ENCODE measurements at regions not wholly inside any gene's neighbourhood (a gene's known extent, or its start where the extent isn't known, plus 50 kb on each side); places are given as distances from the start of the nearest gene placed in this dataset.

- no peak for DNase-seq (ENCODE audit: low spot score)
Measured at GRCh38 chr16:64162613-64163375, 959.1 kb downstream of the CDH11 start.

DNA sequence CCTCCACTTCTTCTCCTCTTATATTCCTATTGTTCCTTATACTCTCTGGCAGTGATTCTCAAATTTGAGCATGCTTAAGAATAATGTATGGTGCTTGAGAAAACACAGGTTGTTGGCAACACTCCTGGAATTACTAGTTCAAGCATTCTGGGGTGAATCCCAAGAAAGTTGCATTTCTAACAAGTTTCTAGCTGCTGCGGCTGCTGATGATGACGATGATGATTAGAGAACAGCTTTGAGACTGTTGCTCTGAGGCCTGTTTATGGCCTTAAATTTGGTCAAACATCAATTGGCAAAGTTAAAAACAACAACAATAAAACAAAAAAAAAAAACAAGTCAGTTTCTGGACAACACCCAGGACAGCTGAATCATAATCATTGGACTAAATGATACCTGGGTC lies 961.9 kb downstream of the CDH11 start:
- no peak for DNase-seq (ENCODE audit: low spot score)

- no peak for DNase-seq (ENCODE audit: low spot score)
Measured at GRCh38 chr16:64158941-64159588, 962.8 kb downstream of the CDH11 start.

GRCh38 chr16:64153718-64154117 lies 968.1 kb downstream of the CDH11 start:
- no peak for DNase-seq (ENCODE audit: low spot score)

- no peak for DNase-seq (ENCODE audit: low spot score)
Measured at GRCh38 chr16:64151990-64152767, 969.7 kb downstream of the CDH11 start.

- no peak for DNase-seq (ENCODE audit: low spot score)
Measured at GRCh38 chr16:64150193-64150592, 971.7 kb downstream of the CDH11 start.

DNA sequence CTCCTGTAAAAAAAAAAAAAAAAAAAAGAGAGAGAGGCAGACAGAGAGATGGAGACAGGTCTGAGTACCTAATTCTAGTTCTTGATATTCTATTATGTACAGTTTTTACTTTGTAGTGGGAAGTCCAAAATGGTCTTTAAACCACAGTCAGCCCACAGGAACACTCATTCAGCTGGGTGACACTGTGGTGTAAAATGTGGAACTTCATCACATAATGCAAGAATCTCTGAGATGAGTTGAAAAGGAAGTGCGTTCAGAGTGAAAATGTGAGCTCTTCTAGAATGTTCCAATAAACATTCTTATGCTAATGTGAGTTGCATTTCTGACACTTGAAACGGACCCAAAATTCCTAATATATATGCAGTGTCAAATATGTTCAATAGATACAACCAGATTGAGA lies 972.1 kb downstream of the CDH11 start:
- no peak for DNase-seq (ENCODE audit: low spot score)

DNA sequence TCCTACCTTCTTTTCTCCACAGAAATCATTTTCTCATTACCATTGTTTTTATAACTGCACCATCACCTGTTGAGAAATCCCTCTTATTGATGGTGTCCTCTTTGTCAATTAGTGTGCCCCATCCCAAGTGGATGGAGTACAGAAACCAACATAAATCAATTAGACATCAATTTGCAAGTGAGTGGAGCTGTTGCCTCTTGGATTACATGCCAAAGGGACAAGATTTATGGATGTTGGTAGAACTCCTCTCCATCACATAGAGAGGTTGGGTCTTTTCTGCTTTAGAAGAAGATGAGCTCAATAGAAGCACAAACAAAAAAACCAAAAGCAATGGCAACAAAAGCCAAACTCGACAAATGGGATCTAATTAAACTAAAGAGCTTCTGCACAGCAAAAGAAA lies 973.5 kb downstream of the CDH11 start:
- DNase-seq (ENCODE audit: low spot score), result no peak

DNA sequence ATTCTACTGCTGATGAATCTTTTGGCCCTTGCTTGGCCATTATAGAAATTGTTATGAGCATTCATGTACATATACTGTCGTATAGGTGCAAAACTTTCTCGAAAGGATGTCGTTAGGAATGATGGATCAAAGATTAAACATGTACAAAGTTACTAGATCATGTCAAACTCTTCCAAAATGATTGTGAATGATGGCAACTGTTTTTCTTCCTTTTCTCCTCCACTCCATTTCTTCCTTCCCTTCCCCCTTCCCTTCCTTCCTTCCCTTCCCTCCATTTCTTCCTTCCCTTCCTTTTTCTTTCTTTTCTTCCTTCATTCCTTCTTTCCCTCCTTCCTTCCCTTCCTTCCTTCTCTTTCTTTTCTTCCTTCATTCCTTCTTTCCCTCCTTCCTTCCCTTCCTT lies 973.9 kb downstream of the CDH11 start:
- DNase-seq (ENCODE audit: low spot score), result no peak

- DNase-seq (ENCODE audit: low spot score), result no peak
Measured at GRCh38 chr16:64144617-64145016, 977.2 kb downstream of the CDH11 start.

GRCh38 chr16:64138621-64139020 lies 983.2 kb downstream of the CDH11 start:
- no peak for DNase-seq (ENCODE audit: low spot score)

GRCh38 chr16:64138006-64138405 lies 983.9 kb downstream of the CDH11 start:
- no peak for DNase-seq (ENCODE audit: low spot score)

DNA sequence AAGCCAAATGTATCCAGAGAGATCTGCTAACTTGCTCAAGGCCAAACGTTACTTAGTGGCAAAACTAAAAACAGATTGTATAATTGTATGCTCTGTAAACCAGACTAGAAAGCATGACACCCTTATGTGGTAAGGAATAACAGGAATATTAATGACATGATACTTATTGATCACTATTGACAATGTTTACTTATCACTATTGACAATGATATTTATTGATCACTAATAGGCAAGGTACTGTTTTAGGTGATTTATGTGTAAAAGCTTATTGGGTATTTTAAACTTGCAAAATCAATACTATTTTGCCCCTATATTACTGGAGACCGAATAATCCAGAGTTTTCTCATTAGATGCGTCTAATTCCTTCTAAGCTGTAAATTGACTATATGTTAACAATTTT lies 985.1 kb downstream of the CDH11 start:
- DNase-seq (ENCODE audit: low spot score), result no peak

DNA sequence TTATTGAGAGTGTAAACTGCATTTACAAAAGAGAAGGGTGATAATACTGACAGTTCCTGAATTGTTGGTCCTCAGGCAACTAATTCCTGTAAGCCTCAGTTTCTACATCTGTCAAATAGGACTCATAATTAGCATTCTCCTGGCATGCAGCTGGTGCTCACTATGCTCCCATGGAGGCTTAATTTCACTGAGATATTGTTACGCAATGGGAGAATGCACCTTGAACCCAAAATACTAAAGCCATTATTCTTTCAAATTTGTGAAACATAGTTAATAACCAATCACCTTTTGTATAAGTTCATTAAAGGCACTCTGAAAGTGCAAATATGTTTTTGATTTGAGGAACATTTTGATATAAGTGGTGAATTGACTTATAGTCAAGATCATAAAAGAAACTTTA lies 985.5 kb downstream of the CDH11 start:
- DNase-seq (ENCODE audit: low spot score), result no peak

DNA sequence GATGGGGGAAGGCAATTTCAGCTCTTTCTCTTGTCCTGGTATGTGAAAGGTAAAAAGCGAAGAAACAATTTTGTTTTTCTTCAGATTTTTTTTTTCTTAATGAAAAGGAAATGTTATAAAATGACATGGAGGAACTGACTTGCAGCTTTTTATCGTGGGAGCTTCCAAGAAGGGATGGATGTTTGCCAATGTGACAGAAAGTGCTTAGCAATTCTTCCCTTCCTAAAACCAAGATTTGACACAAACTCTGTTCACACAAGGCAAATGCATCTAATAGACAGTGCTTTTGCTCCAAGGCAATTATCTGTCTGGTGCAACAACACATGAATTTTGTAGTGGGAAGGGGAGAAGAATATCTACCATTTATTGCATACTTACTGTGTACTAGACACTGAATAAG lies 988.5 kb downstream of the CDH11 start:
- DNase-seq (ENCODE audit: low spot score), result no peak

DNA sequence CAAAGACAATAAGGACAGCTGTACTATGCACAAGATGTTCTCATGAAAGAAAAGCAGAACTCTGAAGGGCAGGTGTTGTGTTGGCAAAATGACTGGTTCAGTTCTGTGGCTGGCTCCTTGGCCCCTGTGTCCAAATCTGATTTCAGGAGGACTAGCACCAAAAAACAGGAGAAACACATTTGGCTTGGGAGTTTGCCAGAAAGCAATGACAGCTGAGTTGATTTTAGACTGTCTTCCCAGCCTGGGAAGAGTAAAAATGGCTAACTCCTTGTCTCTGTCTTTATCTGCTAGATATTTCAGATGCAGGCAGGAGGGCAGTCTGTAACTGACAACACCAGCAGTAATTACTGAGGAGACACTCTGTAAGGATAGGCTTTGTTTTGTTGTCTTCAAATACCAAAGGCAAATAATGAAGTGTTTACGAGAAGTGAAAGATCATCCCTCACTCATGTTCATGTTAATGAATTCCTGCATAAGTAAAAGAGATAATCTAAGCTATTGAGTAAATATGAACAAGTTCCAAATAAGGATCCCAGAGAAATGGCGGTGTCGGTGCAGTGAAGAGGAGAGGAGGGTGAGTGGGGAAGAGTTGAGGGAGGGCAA lies 989.0 kb downstream of the CDH11 start:
- DNase-seq (ENCODE audit: low spot score), result no peak

DNA sequence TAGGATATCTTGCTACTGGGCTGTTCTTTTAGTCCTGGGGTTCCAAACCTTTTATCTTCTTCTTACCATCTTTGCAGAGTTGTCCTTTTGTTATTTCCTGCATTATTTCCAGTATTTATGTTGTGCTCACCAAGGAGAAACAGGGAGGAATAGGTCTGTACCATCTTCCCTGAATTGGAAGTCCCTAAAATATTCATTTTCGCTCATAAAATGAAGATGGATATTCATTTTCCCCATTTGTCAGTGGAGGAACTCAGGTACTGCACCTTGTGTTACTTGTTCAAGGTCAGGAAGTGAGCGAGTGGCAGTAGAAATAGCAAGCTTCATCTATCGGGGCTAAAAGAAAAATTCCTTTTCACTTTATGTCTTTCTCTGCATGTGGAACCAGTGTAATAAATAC lies 989.7 kb downstream of the CDH11 start:
- DNase-seq (ENCODE audit: low spot score), result no peak

GRCh38 chr16:64131423-64131822 lies 990.4 kb downstream of the CDH11 start:
- no peak for DNase-seq (ENCODE audit: low spot score)

DNA sequence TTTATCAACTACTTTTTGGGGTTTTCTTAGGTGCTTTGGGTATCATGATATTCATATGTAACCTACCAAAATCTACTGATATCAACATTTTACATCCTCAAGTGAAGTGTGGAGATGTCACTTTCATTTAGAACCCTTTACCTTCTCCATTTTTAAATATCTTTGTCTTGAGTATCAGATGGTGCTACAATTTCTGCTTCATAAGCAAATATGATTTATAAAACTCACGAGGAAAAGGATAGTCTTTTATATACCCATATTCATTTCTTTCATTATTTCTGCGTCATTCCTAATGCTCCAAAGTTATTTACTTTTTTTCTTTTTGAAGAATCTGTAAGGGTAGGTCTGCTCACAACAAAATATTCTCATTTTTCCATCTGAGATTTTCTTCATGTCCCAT lies 991.7 kb downstream of the CDH11 start:
- DNase-seq (ENCODE audit: low spot score), result no peak

DNA sequence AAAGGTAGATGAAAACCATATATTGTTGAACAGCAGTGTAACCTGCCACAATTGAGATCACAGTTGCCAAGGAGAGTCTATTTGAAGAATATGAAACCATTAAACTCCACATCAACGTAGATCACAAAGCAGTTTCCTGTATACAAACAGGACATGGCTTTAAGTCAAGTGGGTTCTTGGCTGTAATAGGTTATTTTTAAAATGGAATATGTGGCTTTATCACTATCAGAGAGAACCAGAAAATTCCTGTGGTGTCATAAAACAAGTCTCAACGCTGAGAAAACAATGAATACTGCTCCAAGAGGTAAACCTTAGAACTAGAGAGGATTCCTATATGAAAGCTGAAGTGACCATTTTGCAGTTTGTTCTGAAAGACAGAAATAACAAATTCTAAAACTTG lies 999.7 kb downstream of the CDH11 start:
- no peak for DNase-seq (ENCODE audit: low spot score)

GRCh38 chr16:64121473-64121872 lies 1000.4 kb downstream of the CDH11 start:
- DNase-seq (ENCODE audit: low spot score), result no peak

- no peak for DNase-seq (ENCODE audit: low spot score)
Measured at GRCh38 chr16:64116151-64116550, 1005.7 kb downstream of the CDH11 start.

DNA sequence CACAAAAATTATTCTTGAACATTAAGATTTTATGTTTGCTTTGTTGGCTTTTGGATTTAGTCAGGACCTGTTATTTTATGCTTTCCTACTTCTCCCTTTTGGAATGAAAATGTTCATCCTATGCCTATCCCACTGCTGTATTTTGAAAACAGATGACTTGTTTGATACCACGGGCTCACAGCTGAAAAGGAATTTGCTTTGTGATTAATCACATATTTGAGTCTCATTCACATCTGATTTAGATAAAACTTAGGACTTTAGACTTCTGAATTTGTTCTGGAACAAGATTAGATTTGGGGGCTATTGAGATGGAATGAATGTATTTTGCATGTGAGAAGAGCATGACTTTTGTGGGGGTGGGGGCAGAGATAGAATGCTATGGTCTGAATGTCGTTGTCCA lies 1012.6 kb downstream of the CDH11 start:
- no peak for DNase-seq (ENCODE audit: low spot score)

Data from AG08396 (cell line).